GM12878 (cell line): ENCODE measurements at regions not wholly inside any gene's neighbourhood (a gene's known extent, or its start where the extent isn't known, plus 50 kb on each side); places are given as distances from the start of the nearest gene placed in this dataset.

Experiments used
- ATAC-seq: fragments of 200-7000 bp; cut with Tn5 transposase; 3 replicates; pipeline ENCODE4 v1.9.1; 2020; ENCODE audit warnings: mild to moderate bottlenecking, moderate library complexity
- BruUV-seq: library from RNA; stranded (reverse); fragments of 400-500 nt; replicated peaks from 2 replicates; lab custom pipeline; 2021; lab: Mats Ljungman, UMichigan
- CTCF ChIA-PET: fragments of 300-600 bp; sonication (Branson Sonifier 250); formaldehyde crosslinking; extraction: SDS; loops from one replicate; lab custom pipeline; 2021; ENCODE audit warnings: inconsistent platforms; lab: Yijun Ruan, JAX
- POLR2A ChIA-PET: fragments of 350-600 bp; formaldehyde crosslinking; extraction: SDS; loops from one replicate; lab custom pipeline; 2021; ENCODE audit warnings: inconsistent platforms; lab: Charles Lee
- RAD21 ChIA-PET: fragments of 300-600 bp; sonication (Branson Sonifier 250); formaldehyde crosslinking; loops from one replicate; lab custom pipeline; 2023; ENCODE audit warnings: antibody characterized with exemption; ENCODE audit not compliant: unreplicated experiment; lab: Charles Lee
- SMC1A ChIA-PET: fragments of 300-600 bp; sonication (Branson Sonifier 250); formaldehyde crosslinking; loops from one replicate; lab custom pipeline; 2023; ENCODE audit not compliant: unreplicated experiment, uncharacterized antibody; lab: Charles Lee
- DNase-seq: peaks from one replicate; pipeline ENCODE4 v3.0.0-alpha.2; 2011; ENCODE audit warnings: low read depth, low spot score
- FAIRE-seq: peaks from 3 replicates; lab custom pipeline; 2011; peaks lifted over from hg19 to GRCh38; lab: Jason Lieb, UNC
- H2AFZ ChIP-seq: 2 replicates; pipeline ENCODE4 v1.6.0; 2011; ENCODE audit warnings: low read depth, low read length, control low read depth; ENCODE audit not compliant: control insufficient read depth
- H3K27ac ChIP-seq: 2 replicates; pipeline ENCODE4 v1.5.1; 2011; ENCODE audit warnings: control low read depth; ENCODE audit not compliant: control insufficient read depth, insufficient read depth
- H3K27me3 ChIP-seq, 2 experiments: replicated peaks in 1 of 2; 2 replicates each; pipeline versions ENCODE4 v1.6.0 to v1.6.1; 2011; ENCODE audit warnings: low read length in 1 of 2; ENCODE audit not compliant: control insufficient read depth in 2 of 2, insufficient read depth in 2 of 2
- H3K36me3 ChIP-seq, 2 experiments: 2 replicates each; pipeline ENCODE4 v1.5.1; 2011; ENCODE audit warnings: low read length in 1 of 2; ENCODE audit not compliant: control insufficient read depth in 2 of 2, insufficient read depth in 2 of 2
- H3K4me1 ChIP-seq: 2 replicates; pipeline ENCODE4 v1.6.1; 2011; ENCODE audit warnings: mild to moderate bottlenecking, low read length, moderate library complexity, mixed read lengths; ENCODE audit not compliant: control insufficient read depth, insufficient read depth
- H3K4me2 ChIP-seq: 2 replicates; pipeline ENCODE4 v1.6.0; 2011; ENCODE audit warnings: control low read depth; ENCODE audit not compliant: control insufficient read depth, insufficient read depth
- H3K4me3 ChIP-seq: fragments of 200-600 bp; sonication (generic); 2 replicates; pipeline ENCODE4 v1.5.1; 2016
- H3K79me2 ChIP-seq: 2 replicates; pipeline ENCODE4 v1.6.0; 2011; ENCODE audit warnings: low read length; ENCODE audit not compliant: control insufficient read depth, insufficient read depth
- H3K9ac ChIP-seq: 2 replicates; pipeline ENCODE4 v1.8.0; 2011; ENCODE audit warnings: low read length, control low read depth, mixed read lengths; ENCODE audit not compliant: control insufficient read depth, insufficient read depth
- H3K9me3 ChIP-seq: replicated peaks from 3 replicates; pipeline ENCODE4 v1.5.1; 2011; ENCODE audit warnings: mild to moderate bottlenecking, low read length; ENCODE audit not compliant: control insufficient read depth, insufficient read depth
- H4K20me1 ChIP-seq: 2 replicates; pipeline ENCODE4 v1.6.0; 2011; ENCODE audit not compliant: control insufficient read depth, insufficient read depth
- CHD2 ChIP-seq: IDR thresholded peaks from 2 replicates; pipeline ENCODE4 v1.6.1; 2011; ENCODE audit warnings: low read depth, low read length, improper control_type of control experiment, borderline replicate concordance
- EGR1 ChIP-seq, 2 experiments: IDR thresholded peaks; 1 replicate in 1 of 2; 2 replicates in 1 of 2; pipeline ENCODE4 v1.6.1; 2011 to 2012; ENCODE audit warnings: low read depth in 2 of 2, low read length in 2 of 2, borderline replicate concordance in 1 of 2, mild to moderate bottlenecking in 1 of 2, moderate library complexity in 1 of 2
- FOXM1 ChIP-seq: IDR thresholded peaks from 2 replicates; pipeline ENCODE4 v1.6.1; 2012; ENCODE audit warnings: low read depth, mild to moderate bottlenecking, inconsistent platforms, low read length, moderate library complexity
- IRF5 ChIP-seq: fragments of 450-650 bp; IDR thresholded peaks from 2 replicates; pipeline ENCODE4 v1.6.1; 2017; ENCODE audit warnings: borderline replicate concordance
- PKNOX1 ChIP-seq: fragments of 450-650 bp; IDR thresholded peaks from 2 replicates; pipeline ENCODE4 v1.6.1; 2016; ENCODE audit warnings: mild to moderate bottlenecking
- POLR2A ChIP-seq: IDR thresholded peaks from 2 replicates; pipeline ENCODE4 v1.6.1; 2011; ENCODE audit warnings: low read depth, mild to moderate bottlenecking, low read length
- POU2F2 ChIP-seq: IDR thresholded peaks from 3 replicates; pipeline ENCODE4 v1.6.1; 2011; ENCODE audit warnings: low read depth, mild to moderate bottlenecking, low read length, borderline replicate concordance
- RAD21 ChIP-seq: IDR thresholded peaks from 2 replicates; pipeline ENCODE4 v1.6.1; 2011; ENCODE audit warnings: mild to moderate bottlenecking, low read depth, low read length, moderate library complexity; ENCODE audit not compliant: insufficient read depth
- ZBTB4 ChIP-seq: fragments of 450-650 bp; formaldehyde crosslinking; IDR thresholded peaks from 2 replicates; pipeline ENCODE4 v1.4.0; 2022; ENCODE audit warnings: mild to moderate bottlenecking, moderate library complexity
- WGBS: methylation state at CpG from one replicate; pipeline ENCODE4 v1.1.6; 2016; ENCODE audit warnings: low lambda C conversion rate; ENCODE audit not compliant: insufficient replicate concordance, insufficient coverage; ENCODE audit errors: missing lambda C conversion rate; 5-methylcytosine and 5-hydroxymethylcytosine counted together
- in situ Hi-C: fragments of 300-500 bp; cut with MboI; formaldehyde crosslinking; loops from 9 replicates; pipeline ENCODE4 v1.14.3; 2018; ENCODE audit warnings: mixed read lengths
- intact Hi-C: fragments of 100-400 bp; cut with micrococcal nuclease; formaldehyde crosslinking; loops from one replicate; pipeline ENCODE4 v1.14.2; 2022; ENCODE audit not compliant: unreplicated experiment

- intact Hi-C loops (no loop called here), in situ Hi-C loops (no loop called here)
- Histone ChIP-seq H2AFZ (no peak overlapping the region), H4K20me1 (no peaks in the 10 kb centered on the region), H3K9me3 (no peaks in the 10 kb centered on the region), H3K4me3 (no peak overlapping the region), H3K27ac (no peak overlapping the region), H3K27me3 (no peaks in the 10 kb centered on the region), H3K4me1 (peaks cover 24% of the 10 kb centered on the region), H3K36me3 (no peaks in the 10 kb centered on the region), H3K9ac (no peak overlapping the region), H3K79me2 (no peaks in the 10 kb centered on the region), H3K4me2 (no peak overlapping the region)
- ChIA-PET CTCF (interaction anchor here (0.8 to 1.0 kb wide), 3 partner anchors 12 to 71 kb away, joined by 3 to 5 read pairs (median 3); no protein-coding TSS in a partner anchor), RAD21 (interaction anchor here (1.1 to 1.3 kb wide), 2 partner anchors 23 to 162 kb away, joined by 4 read pairs; no protein-coding TSS in a partner anchor), POLR2A (interaction anchor here (0.6 kb wide), 1 partner anchor 109 kb away, joined by 6 read pairs; no protein-coding TSS in a partner anchor), SMC1A (interaction anchor here (0.7 to 2.4 kb wide), 6 partner anchors 8 to 113 kb away, joined by 3 to 7 read pairs (median 4); no protein-coding TSS in a partner anchor)
- BruUV-seq: no TSS peak
- ATAC-seq (no peak), FAIRE-seq (no peak), DNase-seq (no peak)
- 70% methylated on average over 4 of the region's 4 CpGs for WGBS
- TF ChIP-seq RAD21: 0 out of 2 replicates have a peak, but pooled peaks have one; percentile 8
- TF ChIP-seq FOXM1: no peak
Observed at GRCh38 chr7:94064541-94065191, 60.5 kb upstream of the BET1 start.

GRCh38 chr7:94067047-94067446 lies 62.9 kb upstream of the BET1 start:
- TF ChIP-seq PKNOX1 (no peak), CHD2 (no peak), EGR1 (IDR thresholded peaks at IDR 0.05; ENCODE audit: borderline replicate concordance in 1 of 2, low read depth in 2 of 2, low read length in 2 of 2) (no peak), ZBTB4 (no peak), POU2F2 (no peak), IRF5 (no peak), POLR2A (no peak)
- H3K27me3 ChIP-seq: no peaks in the 10 kb centered on the region
- no peaks in the 10 kb centered on the region for H4K20me1 ChIP-seq
- peaks cover 13% of the 10 kb centered on the region for H3K4me1 ChIP-seq
- 89% methylated on average over 1 of the region's 1 CpG for WGBS
- ChIA-PET CTCF (interaction anchor here (1.7 to 4.4 kb wide), 2 partner anchors 10 to 20 kb away, joined by 4 to 23 read pairs; no protein-coding TSS in a partner anchor), RAD21 (interaction anchor here (0.6 kb wide), 1 partner anchor 21 kb away, joined by 3 read pairs; no protein-coding TSS in a partner anchor), POLR2A (interaction anchor here (1.0 kb wide), 1 partner anchor 12 kb away, joined by 3 read pairs; no protein-coding TSS in a partner anchor), SMC1A (interaction anchor here (0.9 to 2.5 kb wide), 5 partner anchors 11 to 166 kb away, joined by 3 to 13 read pairs (median 3); no protein-coding TSS in a partner anchor)
- no TSS peak for BruUV-seq
- no peaks in the 10 kb centered on the region for H3K79me2 ChIP-seq
- H3K9ac ChIP-seq: no peak overlapping the region
- no peak overlapping the region for H3K4me2 ChIP-seq
- ATAC-seq: no peak
- intact Hi-C loops: no loop called here
- H2AFZ ChIP-seq: no peak overlapping the region
- H3K4me3 ChIP-seq: no peak overlapping the region
- no peak overlapping the region for H3K27ac ChIP-seq
- no peaks in the 10 kb centered on the region for H3K36me3 ChIP-seq
- no peaks in the 10 kb centered on the region for H3K9me3 ChIP-seq
- DNase-seq: no peak
- in situ Hi-C loops: no loop called here
- FAIRE-seq: no peak
